Uterus (tissue), 3 donors: ENCODE measurements at regions not wholly inside any gene's neighbourhood (a gene's known extent, or its start where the extent isn't known, plus 50 kb on each side); places are given as distances from the start of the nearest gene placed in this dataset.

Source experiments
- DNase-seq, 2 donors: peaks; one replicate each; pipeline ENCODE4 v3.0.0-alpha.2; 2019 to 2020
- H3K27ac ChIP-seq, 2 donors: fragments of 200-600 bp; sonication (generic); 1 replicate in 1 of 2; 2 replicates in 1 of 2; pipeline ENCODE4 v1.5.1; 2016 to 2018
- H3K27me3 ChIP-seq, 2 donors: fragments of 200-600 bp; sonication (generic); one replicate each; pipeline ENCODE4 v1.5.1; 2018 to 2019; ENCODE audit warnings: control low read depth in 1 of 2
- H3K36me3 ChIP-seq, 2 donors: fragments of 200-600 bp; sonication (generic); one replicate each; pipeline ENCODE4 v1.5.1; 2019; ENCODE audit warnings: control low read depth in 1 of 2
- H3K4me1 ChIP-seq, 2 donors: fragments of 200-600 bp; sonication (generic); one replicate each; pipeline ENCODE4 v1.5.1; 2018 to 2019; ENCODE audit warnings: control low read depth in 1 of 2
- H3K4me3 ChIP-seq, 2 donors: fragments of 200-600 bp; sonication (generic); 1 replicate in 1 of 2; 2 replicates in 1 of 2; pipeline ENCODE4 v1.5.1; 2018 to 2019; ENCODE audit warnings: mild to moderate bottlenecking in 1 of 2
- H3K9me3 ChIP-seq, 2 donors: fragments of 200-600 bp; sonication (generic); one replicate each; pipeline ENCODE4 v1.5.1; 2019; ENCODE audit warnings: control low read depth in 1 of 2
- CTCF ChIP-seq, 4 experiments: fragments of 200-600 bp in 2 of 4; fragments of 450-650 bp in 2 of 4; sonication (generic) in 2 of 4; IDR thresholded peaks; one replicate each; pipeline ENCODE4 v1.5.1; 2016 to 2019; ENCODE audit warnings: antibody characterized with exemption in 4 of 4, mild to moderate bottlenecking in 2 of 4, moderate library complexity in 1 of 4
- POLR2A ChIP-seq, 2 donors: fragments of 450-650 bp; IDR thresholded peaks; one replicate each; pipeline ENCODE4 v1.6.1; 2016; ENCODE audit warnings: antibody characterized with exemption in 2 of 2, mild to moderate bottlenecking in 1 of 2, moderate library complexity in 1 of 2
- intact Hi-C: fragments of 100-400 bp; cut with DNase I; formaldehyde crosslinking; loops from one replicate; pipeline ENCODE4 v1.15.1; 2023; ENCODE audit warnings: low total_unique reads
- donor health status: DM: yes; HTN: yes; CAD: no.

- Histone ChIP-seq H3K4me3 (no peak overlapping the region), H3K36me3 (no peaks in the 10 kb centered on the region), H3K27me3 (no peaks in the 10 kb centered on the region), H3K4me1 (no peaks in the 10 kb centered on the region), H3K9me3 (no peaks in the 10 kb centered on the region), H3K27ac (no peak overlapping the region)
- TF ChIP-seq POLR2A (IDR thresholded peaks at IDR 0.05): no peak
- no peak for TF ChIP-seq CTCF (IDR thresholded peaks at IDR 0.05)
- no peak for DNase-seq
- intact Hi-C loops: no loop called here
Observed at GRCh38 chr7:424301-424935, 95.2 kb downstream of the PDGFA start.

- Histone ChIP-seq H3K4me3 (no peak overlapping the region), H3K36me3 (no peaks in the 10 kb centered on the region), H3K4me1 (no peaks in the 10 kb centered on the region), H3K9me3 (no peaks in the 10 kb centered on the region), H3K27ac (no peak overlapping the region), H3K27me3 (no peaks in the 10 kb centered on the region)
- intact Hi-C loops: no loop called here
- TF ChIP-seq POLR2A (IDR thresholded peaks at IDR 0.05): no peak
- TF ChIP-seq CTCF (IDR thresholded peaks at IDR 0.05): no peak
- no peak for DNase-seq
Observed at GRCh38 chr7:424961-425793, 94.5 kb downstream of the PDGFA start.

DNA sequence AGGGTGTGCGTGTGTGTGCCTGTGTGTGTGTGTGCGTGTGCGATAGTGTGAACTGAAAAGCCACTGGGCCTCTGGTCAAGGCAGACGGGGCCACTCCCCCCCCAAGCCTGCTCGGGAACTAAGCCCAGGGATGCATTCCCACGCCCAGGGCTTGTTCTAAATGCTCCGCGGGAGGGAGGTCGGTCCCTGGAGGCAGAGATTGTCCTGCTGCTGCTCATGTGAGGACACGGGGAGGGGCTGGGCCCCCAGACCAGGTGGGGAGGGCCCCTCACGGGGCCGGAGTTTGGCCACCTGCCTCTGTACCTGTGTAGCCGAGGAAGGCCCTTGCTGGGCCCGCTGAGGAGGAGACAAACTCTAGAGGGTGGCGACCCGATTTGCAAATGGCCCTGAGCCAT, 93.9 kb downstream of the PDGFA start:
- Histone ChIP-seq H3K27me3 (no peaks in the 10 kb centered on the region), H3K36me3 (no peaks in the 10 kb centered on the region), H3K27ac (no peak overlapping the region), H3K9me3 (no peaks in the 10 kb centered on the region), H3K4me1 (no peaks in the 10 kb centered on the region), H3K4me3 (no peak overlapping the region)
- TF ChIP-seq CTCF (IDR thresholded peaks at IDR 0.05) (no peak), POLR2A (IDR thresholded peaks at IDR 0.05) (no peak)
- DNase-seq: no peak
- intact Hi-C loops: no loop called here

DNA sequence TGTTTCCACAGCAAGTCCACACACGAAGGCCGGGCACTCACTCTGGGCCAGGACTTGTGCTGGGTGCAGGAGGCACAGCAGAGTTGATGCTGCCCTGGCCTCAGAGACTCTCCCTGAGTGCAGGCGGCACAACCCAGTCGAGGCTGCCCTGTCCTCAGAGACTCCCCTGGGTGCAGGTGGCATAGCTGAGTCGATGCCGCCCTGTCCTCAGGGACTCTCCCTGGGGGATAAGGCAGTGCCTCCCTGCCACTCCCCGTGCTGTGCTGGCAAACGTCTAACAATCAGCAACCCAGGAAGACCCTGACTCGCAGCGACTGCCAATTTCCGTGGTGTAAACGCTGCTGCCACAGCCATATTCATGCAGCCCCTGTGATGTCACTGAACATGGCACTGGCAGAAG, 93.1 kb downstream of the PDGFA start:
- Histone ChIP-seq H3K4me3 (no peak overlapping the region), H3K36me3 (no peaks in the 10 kb centered on the region), H3K27me3 (no peaks in the 10 kb centered on the region), H3K9me3 (no peaks in the 10 kb centered on the region), H3K27ac (no peak overlapping the region), H3K4me1 (no peaks in the 10 kb centered on the region)
- DNase-seq: no peak
- intact Hi-C loops: no loop called here
- TF ChIP-seq POLR2A (IDR thresholded peaks at IDR 0.05) (no peak), CTCF (IDR thresholded peaks at IDR 0.05) (no peak)

DNA sequence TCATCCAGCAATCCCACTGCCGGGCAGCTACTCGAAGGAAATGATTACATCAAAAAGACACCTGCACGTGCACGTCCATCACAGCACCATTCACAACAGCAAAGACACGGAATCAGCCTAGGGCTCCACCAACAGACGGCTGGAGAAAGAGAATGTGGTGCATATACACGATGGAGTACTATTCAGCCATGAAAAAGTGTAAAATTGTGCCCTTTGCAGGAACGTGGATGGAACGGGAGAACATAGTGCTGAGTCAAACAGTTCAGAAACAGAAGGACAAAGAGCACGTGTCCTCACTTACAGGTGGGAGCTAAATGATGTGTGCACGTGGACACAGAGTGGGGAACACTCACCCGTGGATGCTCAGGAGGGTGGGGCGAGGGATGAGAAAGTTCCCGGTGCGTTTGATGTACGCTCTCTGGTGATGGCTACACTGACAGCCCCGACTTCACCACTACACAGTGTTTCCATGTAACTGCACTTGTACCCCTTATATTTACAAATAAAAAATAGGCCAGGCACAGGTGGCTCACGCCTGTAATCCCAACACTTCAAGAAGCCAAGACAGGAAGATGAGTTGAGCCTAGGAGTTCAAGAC, 92.0 kb downstream of the PDGFA start:
- no peak overlapping the region for H3K4me3 ChIP-seq
- no peak for DNase-seq
- no peak overlapping the region for H3K27ac ChIP-seq
- H3K36me3 ChIP-seq: no peaks in the 10 kb centered on the region
- intact Hi-C loops: no loop called here
- no peaks in the 10 kb centered on the region for H3K27me3 ChIP-seq
- no peaks in the 10 kb centered on the region for H3K4me1 ChIP-seq
- H3K9me3 ChIP-seq: no peaks in the 10 kb centered on the region
- TF ChIP-seq POLR2A (IDR thresholded peaks at IDR 0.05) (no peak), CTCF (IDR thresholded peaks at IDR 0.05) (no peak)
